ENCODE measurements at regions not wholly inside any gene's neighbourhood (a gene's known extent, or its start where the extent isn't known, plus 50 kb on each side); places are given as distances from the start of the nearest gene placed in this dataset.

GRCh38 chr12:93200291-93200917 is 177.3 kb upstream of the NUDT4 start:
- no peak overlapping the region for H3K9ac ChIP-seq (replicated peaks in 1 of 4; ENCODE audit: extremely low read depth in 1 of 4, low read depth in 3 of 4, low read length in 3 of 4)
- no peaks in the 10 kb centered on the region for H3K23me2 ChIP-seq (ENCODE audit: low read depth, low read length)
- H2BK5ac ChIP-seq (ENCODE audit: low read depth, low read length): no peak overlapping the region
- no peak overlapping the region for H2BK12ac ChIP-seq (ENCODE audit: low read depth, low read length)
- H3K27me3 ChIP-seq (replicated peaks in 1 of 4; ENCODE audit: control insufficient read depth in 3 of 4, extremely low read depth in 1 of 4, insufficient read depth in 3 of 4, low read length in 3 of 4): no peaks in the 10 kb centered on the region
- H3K18ac ChIP-seq (ENCODE audit: extremely low read depth, low read length): no peak overlapping the region
- no peaks in the 10 kb centered on the region for H3K9me3 ChIP-seq (ENCODE audit: insufficient read depth in 2 of 2, low read depth in 1 of 2, low read length in 1 of 2)
- no peak overlapping the region for H4K91ac ChIP-seq (replicated peaks; ENCODE audit: insufficient read length, low read length)
- no peaks in the 10 kb centered on the region for H3K79me2 ChIP-seq (ENCODE audit: control insufficient read depth in 1 of 2, insufficient read depth in 2 of 2, low read length in 2 of 2)
- H4K8ac ChIP-seq (ENCODE audit: extremely low read depth, insufficient read depth, low read length): no peak overlapping the region; the same call in 1 of the 2 replicates
- ChIA-PET CTCF (ENCODE audit: partially characterized antibody) (interaction anchor here (0.9 kb wide), 1 partner anchor 9 kb away, joined by 3 read pairs; no protein-coding TSS in a partner anchor), POLR2A (ENCODE audit: partially characterized antibody) (interaction anchor here (0.6 kb wide), 1 partner anchor 221 kb away, joined by 5 read pairs; no protein-coding TSS in a partner anchor)
- H3K36me3 ChIP-seq (ENCODE audit: control insufficient read depth in 2 of 4, insufficient read depth in 4 of 4, low read length in 3 of 4): no peaks in the 10 kb centered on the region
- 92% methylated on average over 7 of the region's 7 CpGs; no CpG with 5 or more reads in 1 of the 2 experiments for WGBS, 2 experiments (ENCODE audit: extremely low coverage in 1 of 2, insufficient coverage in 1 of 2, insufficient read length in 1 of 2, insufficient replicate concordance in 2 of 2, low coverage in 1 of 2, low lambda C conversion rate in 2 of 2, missing lambda C conversion rate in 1 of 2)
- H2BK20ac ChIP-seq (ENCODE audit: low read length): no peak overlapping the region
- no peak overlapping the region for H3K4ac ChIP-seq (replicated peaks; ENCODE audit: insufficient read length, low read depth, low read length)
- H2BK120ac ChIP-seq (replicated peaks; ENCODE audit: low read depth, low read length): no peak overlapping the region
- no peak overlapping the region for H2AK5ac ChIP-seq (ENCODE audit: low read depth, low read length)
- DNase-seq (ENCODE audit: low read depth in 1 of 2, low spot score in 2 of 2) (no peak), FAIRE-seq (no peak)
- H2BK15ac ChIP-seq (ENCODE audit: low read length): no peak overlapping the region
- H3K23ac ChIP-seq (ENCODE audit: insufficient read length): no peak overlapping the region
- no peak overlapping the region for H2AFZ ChIP-seq (ENCODE audit: low read length)
- no peak overlapping the region for H3K27ac ChIP-seq (ENCODE audit: low read depth, low read length)
- H3K4me3 ChIP-seq (ENCODE audit: extremely low read depth in 1 of 4, insufficient read depth in 2 of 4, low read depth in 3 of 4, low read length in 4 of 4): no peak overlapping the region
- H3K4me1 ChIP-seq (replicated peaks in 1 of 4; ENCODE audit: control insufficient read depth in 3 of 4, insufficient read depth in 4 of 4, low read length in 3 of 4): no peaks in the 10 kb centered on the region
- H4K5ac ChIP-seq (ENCODE audit: insufficient read length, low read depth, low read length): no peak overlapping the region
- H3K4me2 ChIP-seq (ENCODE audit: insufficient read depth in 1 of 2, low read depth in 2 of 2, low read length in 2 of 2): no peak overlapping the region
- H3K79me1 ChIP-seq (ENCODE audit: low read depth, low read length): no peaks in the 10 kb centered on the region
- no peak overlapping the region for H3K56ac ChIP-seq (replicated peaks; ENCODE audit: insufficient read length, low read depth, low read length)
- TF ChIP-seq SIN3A (conservative IDR thresholded peaks at IDR 0.05 in 1 of 2, IDR thresholded peaks at IDR 0.05 in 1 of 2; ENCODE audit: low read depth in 1 of 2, low read length in 2 of 2) (no peak), SP4 (IDR thresholded peaks at IDR 0.05; ENCODE audit: low read length) (no peak), HDAC6 (IDR thresholded peaks at IDR 0.05; ENCODE audit: low read depth, low read length) (no peak), FOSL1 (IDR thresholded peaks at IDR 0.05; ENCODE audit: insufficient read depth, low read depth, low read length) (no peak), BCL11A (IDR thresholded peaks at IDR 0.05; ENCODE audit: low read depth in 2 of 2, low read length in 2 of 2) (no peak)
- no peak overlapping the region for H3K14ac ChIP-seq (ENCODE audit: insufficient read length)
- no peaks in the 10 kb centered on the region for H4K20me1 ChIP-seq (replicated peaks in 1 of 2; ENCODE audit: control insufficient read depth in 1 of 2, insufficient read depth in 2 of 2, low read length in 2 of 2)

Data from H1 (cell line).